Keratinocyte (primary cell): ENCODE measurements at regions not wholly inside any gene's neighbourhood (a gene's known extent, or its start where the extent isn't known, plus 50 kb on each side); places are given as distances from the start of the nearest gene placed in this dataset.

Experiments used
- DNase-seq: peaks from one replicate; pipeline ENCODE4 v3.0.0-alpha.2; 2011; ENCODE audit warnings: low read depth, missing footprints, low spot score
- FAIRE-seq: peaks from 2 replicates; lab custom pipeline; 2011; peaks lifted over from hg19 to GRCh38; lab: Jason Lieb, UNC
- H2AFZ ChIP-seq: 2 replicates; pipeline ENCODE4 v1.6.0; 2012; ENCODE audit warnings: low read length, control low read depth, inconsistent platforms; ENCODE audit not compliant: control insufficient read depth
- H3K27ac ChIP-seq: 2 replicates; pipeline ENCODE4 v1.5.1; 2011; ENCODE audit warnings: low read length; ENCODE audit not compliant: control insufficient read depth, insufficient read depth
- H3K27me3 ChIP-seq: 3 replicates; pipeline ENCODE4 v1.6.0; 2011; ENCODE audit warnings: low read length; ENCODE audit not compliant: control insufficient read depth, insufficient read depth; ENCODE audit errors: extremely low read depth
- H3K36me3 ChIP-seq, 2 experiments: 2 replicates in 1 of 2; 3 replicates in 1 of 2; pipeline ENCODE4 v1.5.1; 2011; ENCODE audit warnings: low read length in 2 of 2, mild to moderate bottlenecking in 1 of 2; ENCODE audit not compliant: control insufficient read depth in 2 of 2, insufficient read depth in 2 of 2; ENCODE audit errors: extremely low read depth in 1 of 2
- H3K4me1 ChIP-seq: 3 replicates; pipeline ENCODE4 v1.5.1; 2011; ENCODE audit warnings: low read length; ENCODE audit not compliant: control insufficient read depth, insufficient read depth; ENCODE audit errors: extremely low read depth
- H3K4me2 ChIP-seq: 3 replicates; pipeline ENCODE4 v1.6.0; 2011; ENCODE audit warnings: low read depth, low read length; ENCODE audit not compliant: control insufficient read depth, insufficient read depth; ENCODE audit errors: extremely low read depth
- H3K4me3 ChIP-seq, 3 experiments: fragments of 200-600 bp in 1 of 3; sonication (generic) in 1 of 3; 2 replicates in 2 of 3; 3 replicates in 1 of 3; pipeline ENCODE4 v1.5.1; 2011 to 2016; ENCODE audit warnings: low read length in 3 of 3, mild to moderate bottlenecking in 3 of 3, control low read depth in 2 of 3, inconsistent platforms in 1 of 3, low read depth in 1 of 3, mixed read lengths in 1 of 3, mixed run types in 1 of 3, moderate library complexity in 1 of 3; ENCODE audit not compliant: control insufficient read depth in 2 of 3, insufficient read depth in 2 of 3; ENCODE audit errors: extremely low read depth in 1 of 3
- H3K79me2 ChIP-seq: 2 replicates; pipeline ENCODE4 v1.6.0; 2012; ENCODE audit warnings: low read length; ENCODE audit not compliant: control insufficient read depth, insufficient read depth
- H3K9ac ChIP-seq: 3 replicates; pipeline ENCODE4 v1.6.0; 2011; ENCODE audit warnings: low read length; ENCODE audit not compliant: control insufficient read depth, insufficient read depth; ENCODE audit errors: extremely low read depth
- H3K9me1 ChIP-seq: 3 replicates; pipeline ENCODE4 v1.6.0; 2011; ENCODE audit warnings: low read length; ENCODE audit not compliant: control insufficient read depth, insufficient read depth; ENCODE audit errors: extremely low read depth
- H3K9me3 ChIP-seq: 2 replicates; pipeline ENCODE4 v1.5.1; 2012; ENCODE audit warnings: low read depth, low read length; ENCODE audit not compliant: control insufficient read depth
- H4K20me1 ChIP-seq: 3 replicates; pipeline ENCODE4 v1.6.0; 2011; ENCODE audit warnings: low read length; ENCODE audit not compliant: control insufficient read depth, insufficient read depth; ENCODE audit errors: extremely low read depth
- EZH2 ChIP-seq: IDR thresholded peaks from one replicate; pipeline ENCODE4 v1.6.1; 2012; ENCODE audit warnings: inconsistent platforms, mild to moderate bottlenecking, low read length, moderate library complexity
- dilution Hi-C: fragments of 300-500 bp; cut with MboI; formaldehyde crosslinking; loops from one replicate; pipeline ENCODE4 v1.7.0; 2020; ENCODE audit warnings: low sequenced_read_pairs; ENCODE audit not compliant: extremely low pct_ligation_motif_present
- TF ChIP-seq, protein P1 (sequence below), 3 experiments: IDR thresholded peaks in 1 of 3; conservative IDR thresholded peaks in 1 of 3; optimal IDR thresholded peaks in 1 of 3; 2 replicates in 2 of 3; 3 replicates in 1 of 3; pipeline versions ENCODE3 to v1.5.1; 2011; ENCODE audit warnings: low read length in 3 of 3, mild to moderate bottlenecking in 3 of 3, moderate library complexity in 2 of 3, control low read depth in 1 of 3, inconsistent platforms in 1 of 3; ENCODE audit not compliant: insufficient read depth in 2 of 3; ENCODE audit errors: extremely low read depth in 1 of 3

DNA sequence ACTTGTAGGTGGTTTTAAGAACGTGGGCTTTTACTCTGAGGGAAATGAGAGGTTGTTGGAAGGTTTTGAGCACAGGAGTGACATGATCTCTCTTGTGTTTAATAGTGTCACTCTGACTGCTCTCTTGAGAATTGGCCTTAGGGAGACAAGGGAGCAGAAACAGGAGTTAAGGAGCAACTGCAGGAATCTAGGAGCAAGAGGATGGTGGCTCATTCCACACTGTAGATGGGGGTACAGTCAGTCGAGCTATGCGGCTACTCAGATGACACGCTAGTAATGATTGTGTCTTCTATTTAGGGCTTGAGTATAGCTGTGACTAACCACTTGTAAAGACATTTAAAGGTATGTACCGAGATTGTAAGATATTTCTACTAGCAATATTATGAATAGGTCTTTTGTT is 87.4 kb downstream of the RPRM start:
- H3K4me1 ChIP-seq = no peaks in the 10 kb centered on the region
- TF ChIP-seq, protein P1, sequence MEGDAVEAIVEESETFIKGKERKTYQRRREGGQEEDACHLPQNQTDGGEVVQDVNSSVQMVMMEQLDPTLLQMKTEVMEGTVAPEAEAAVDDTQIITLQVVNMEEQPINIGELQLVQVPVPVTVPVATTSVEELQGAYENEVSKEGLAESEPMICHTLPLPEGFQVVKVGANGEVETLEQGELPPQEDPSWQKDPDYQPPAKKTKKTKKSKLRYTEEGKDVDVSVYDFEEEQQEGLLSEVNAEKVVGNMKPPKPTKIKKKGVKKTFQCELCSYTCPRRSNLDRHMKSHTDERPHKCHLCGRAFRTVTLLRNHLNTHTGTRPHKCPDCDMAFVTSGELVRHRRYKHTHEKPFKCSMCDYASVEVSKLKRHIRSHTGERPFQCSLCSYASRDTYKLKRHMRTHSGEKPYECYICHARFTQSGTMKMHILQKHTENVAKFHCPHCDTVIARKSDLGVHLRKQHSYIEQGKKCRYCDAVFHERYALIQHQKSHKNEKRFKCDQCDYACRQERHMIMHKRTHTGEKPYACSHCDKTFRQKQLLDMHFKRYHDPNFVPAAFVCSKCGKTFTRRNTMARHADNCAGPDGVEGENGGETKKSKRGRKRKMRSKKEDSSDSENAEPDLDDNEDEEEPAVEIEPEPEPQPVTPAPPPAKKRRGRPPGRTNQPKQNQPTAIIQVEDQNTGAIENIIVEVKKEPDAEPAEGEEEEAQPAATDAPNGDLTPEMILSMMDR (optimal IDR thresholded peaks at IDR 0.05 in 1 of 3, IDR thresholded peaks at IDR 0.05 in 1 of 3, conservative IDR thresholded peaks at IDR 0.05 in 1 of 3; ENCODE audit: extremely low read depth in 1 of 3, insufficient read depth in 2 of 3, low read length in 3 of 3) = no peak
- TF ChIP-seq EZH2 = no peak
- dilution Hi-C loops = no loop called here

DNA sequence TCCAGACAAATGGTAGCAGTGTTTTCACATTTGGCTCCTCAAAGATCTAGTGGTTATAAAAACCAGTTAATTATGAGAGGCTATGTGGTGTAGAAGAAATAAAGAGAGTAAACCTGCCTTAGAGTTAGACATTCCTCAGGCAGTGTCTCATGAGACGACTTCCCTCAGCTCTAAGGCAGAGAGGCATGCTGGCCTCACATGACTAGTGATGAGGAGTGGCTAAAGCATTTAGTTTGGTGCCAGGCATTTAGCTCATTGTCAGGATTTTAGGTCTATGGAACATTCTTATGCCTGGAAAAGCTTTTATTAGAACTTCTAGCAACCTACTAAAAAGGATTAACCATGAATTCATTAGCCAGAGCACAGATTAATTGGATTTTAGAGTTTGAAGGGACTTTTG is 90.3 kb downstream of the RPRM start:
- Histone ChIP-seq H3K4me1 (no peaks in the 10 kb centered on the region), H3K9me3 (no peaks in the 10 kb centered on the region), H4K20me1 (no peaks in the 10 kb centered on the region), H3K79me2 (no peaks in the 10 kb centered on the region), H3K27me3 (no peaks in the 10 kb centered on the region), H3K9ac (no peak overlapping the region), H3K4me2 (no peak overlapping the region), H3K27ac (no peak overlapping the region), H2AFZ (no peak overlapping the region), H3K4me3 (no peak overlapping the region), H3K9me1 (no peaks in the 10 kb centered on the region), H3K36me3 (no peaks in the 10 kb centered on the region)
- no peak for FAIRE-seq
- no peak for TF ChIP-seq EZH2
- TF ChIP-seq, protein P1 (optimal IDR thresholded peaks at IDR 0.05 in 1 of 3, IDR thresholded peaks at IDR 0.05 in 1 of 3, conservative IDR thresholded peaks at IDR 0.05 in 1 of 3; ENCODE audit: extremely low read depth in 1 of 3, insufficient read depth in 2 of 3, low read length in 3 of 3) = no peak
- no peak for DNase-seq
- dilution Hi-C loops = no loop called here

More for the DNA sequence above, 87.4 kb downstream of the RPRM start:
- no peak overlapping the region for H2AFZ ChIP-seq
- no peaks in the 10 kb centered on the region for H3K9me3 ChIP-seq
- no peak overlapping the region for H3K4me3 ChIP-seq
- FAIRE-seq (no peak), DNase-seq (no peak)
- H3K79me2 ChIP-seq = no peaks in the 10 kb centered on the region
- no peaks in the 10 kb centered on the region for H4K20me1 ChIP-seq
- H3K4me2 ChIP-seq = no peak overlapping the region
- H3K27me3 ChIP-seq = no peaks in the 10 kb centered on the region
- H3K36me3 ChIP-seq = no peaks in the 10 kb centered on the region
- H3K9me1 ChIP-seq = no peaks in the 10 kb centered on the region
- no peak overlapping the region for H3K9ac ChIP-seq
- no peak overlapping the region for H3K27ac ChIP-seq
